AG09319 (cell line): ENCODE measurements at regions not wholly inside any gene's neighbourhood (a gene's known extent, or its start where the extent isn't known, plus 50 kb on each side); places are given as distances from the start of the nearest gene placed in this dataset.

Experiments used
- DNase-seq: peaks from one replicate; pipeline ENCODE4 v3.0.0-alpha.2; 2010; ENCODE audit warnings: low read depth; ENCODE audit errors: extremely low read depth
- CTCF ChIP-seq: IDR thresholded peaks from 2 replicates; pipeline ENCODE4 v1.5.1; 2011; ENCODE audit warnings: low read depth, mild to moderate bottlenecking, inconsistent platforms, low read length, moderate library complexity

GRCh38 chr22:23375031-23375827 is 194.9 kb downstream of the BCR start:
- TF ChIP-seq CTCF = no peak
- DNase-seq = no peak

- no peak for TF ChIP-seq CTCF
- no peak for DNase-seq
Measured at GRCh38 chr22:23373601-23374000, 193.3 kb downstream of the BCR start.

GRCh38 chr22:23370251-23370650 is 189.9 kb downstream of the BCR start:
- no peak for TF ChIP-seq CTCF
- DNase-seq = no peak

- no peak for DNase-seq
- TF ChIP-seq CTCF = no peak
Measured at GRCh38 chr22:23369054-23369685, 188.9 kb downstream of the BCR start.
